K562 (cell line): ENCODE measurements at regions not wholly inside any gene's neighbourhood (a gene's known extent, or its start where the extent isn't known, plus 50 kb on each side); places are given as distances from the start of the nearest gene placed in this dataset.
"Not testable (repeated sequence)": the region's sequence is repeated elsewhere in the genome, so short reads cannot be mapped to it uniquely, and the experiment has no call there.

ENCODE experiments used
- ATAC-seq: fragments of 200-7000 bp; cut with Tn5 transposase; 3 replicates; pipeline ENCODE4 v1.9.1; 2020; ENCODE audit warnings: moderate library complexity
- BruUV-seq: library from RNA; stranded (reverse); fragments of 400-500 nt; replicated peaks from 2 replicates; lab custom pipeline; 2021; lab: Mats Ljungman, UMichigan
- CTCF ChIA-PET: fragments of 300-600 bp; formaldehyde crosslinking; extraction: SDS; loops from one replicate; lab custom pipeline; 2021; ENCODE audit warnings: low intra/inter-chr PET ratio; lab: Yijun Ruan, JAX
- POLR2A ChIA-PET: fragments of 300-600, 350-650 bp; sonication (Branson Sonifier 250); formaldehyde crosslinking; extraction: SDS; loops from one replicate; lab custom pipeline; 2021; ENCODE audit warnings: antibody characterized with exemption, inconsistent platforms; lab: Yijun Ruan, JAX
- DNase-seq, 4 experiments: peaks; one replicate each; pipeline versions ENCODE4 v3.0.0 to v3.0.0-alpha.2; 2011 to 2018; ENCODE audit warnings: low spot score in 3 of 4, mixed read lengths in 3 of 4; ENCODE audit errors: extremely low read depth in 1 of 4
- FAIRE-seq: peaks from 2 replicates; lab custom pipeline; 2011; peaks lifted over from hg19 to GRCh38; lab: Jason Lieb, UNC
- H2AFZ ChIP-seq: 2 replicates; pipeline ENCODE4 v1.6.0; 2011; ENCODE audit warnings: low read depth, low read length, control low read depth, inconsistent platforms
- H3K27ac ChIP-seq: fragments of 200-600 bp; 3 replicates; pipeline ENCODE4 v1.8.0; 2011; ENCODE audit warnings: low read depth, mild to moderate bottlenecking, control low read depth, inconsistent platforms, low read length, moderate library complexity, mixed read lengths; ENCODE audit errors: extremely low read depth
- H3K27me3 ChIP-seq, 2 experiments: fragments of 300-600 bp in 1 of 2; 2 replicates in 1 of 2; 3 replicates in 1 of 2; pipeline versions ENCODE4 v1.6.0 to v1.8.0; 2011; ENCODE audit warnings: inconsistent platforms in 2 of 2, low read length in 2 of 2, mild to moderate bottlenecking in 1 of 2, mixed read lengths in 1 of 2, moderate library complexity in 1 of 2; ENCODE audit not compliant: control insufficient read depth in 2 of 2, insufficient read depth in 2 of 2
- H3K36me3 ChIP-seq: fragments of 300-600 bp; 3 replicates; pipeline ENCODE4 v1.8.0; 2011; ENCODE audit warnings: mild to moderate bottlenecking, low read length, inconsistent platforms; ENCODE audit not compliant: control insufficient read depth, insufficient read depth
- H3K4me1 ChIP-seq, 2 experiments: fragments of 200-600 bp in 1 of 2; replicated peaks in 1 of 2; 2 replicates in 1 of 2; 3 replicates in 1 of 2; pipeline versions ENCODE4 v1.5.1 to v1.8.0; 2011; ENCODE audit warnings: inconsistent platforms in 2 of 2, low read length in 2 of 2, mild to moderate bottlenecking in 1 of 2, mixed read lengths in 1 of 2, moderate library complexity in 1 of 2; ENCODE audit not compliant: control insufficient read depth in 2 of 2, insufficient read depth in 2 of 2
- H3K4me2 ChIP-seq: 2 replicates; pipeline ENCODE4 v1.6.1; 2011; ENCODE audit warnings: low read length, control low read depth, inconsistent platforms, mixed read lengths; ENCODE audit not compliant: insufficient read depth
- H3K4me3 ChIP-seq: fragments of 200-600 bp; sonication (generic), shearing (Covaris generic); 2 replicates; pipeline ENCODE4 v1.5.1; 2016; ENCODE audit warnings: control low read depth, inconsistent platforms
- H3K79me2 ChIP-seq: fragments of 200-600 bp; 3 replicates; pipeline ENCODE4 v1.8.0; 2011; ENCODE audit warnings: low read length, inconsistent platforms; ENCODE audit not compliant: control insufficient read depth, insufficient read depth
- H3K9ac ChIP-seq, 2 experiments: 2 replicates each; pipeline versions ENCODE4 v1.6.0 to v1.6.1; 2011; ENCODE audit warnings: low read depth in 2 of 2, low read length in 2 of 2, control low read depth in 1 of 2, inconsistent platforms in 1 of 2, mild to moderate bottlenecking in 1 of 2, mixed read lengths in 1 of 2; ENCODE audit not compliant: insufficient read depth in 1 of 2
- H3K9me1 ChIP-seq: one replicate; pipeline ENCODE4 v1.6.0; 2011; ENCODE audit warnings: inconsistent platforms, mild to moderate bottlenecking, low read length, moderate library complexity; ENCODE audit not compliant: control insufficient read depth, insufficient read depth
- H3K9me3 ChIP-seq: replicated peaks from 2 replicates; pipeline ENCODE4 v1.5.1; 2011; ENCODE audit warnings: low read depth, low read length, inconsistent platforms; ENCODE audit not compliant: control insufficient read depth, insufficient read depth
- H4K20me1 ChIP-seq: replicated peaks from 2 replicates; pipeline ENCODE4 v1.6.1; 2011; ENCODE audit warnings: low read length, inconsistent platforms, mixed read lengths; ENCODE audit not compliant: control insufficient read depth, insufficient read depth
- ARID2 ChIP-seq: fragments of 450-650 bp; IDR thresholded peaks from 2 replicates; pipeline ENCODE4 v1.6.1; 2017; ENCODE audit warnings: antibody characterized with exemption, mild to moderate bottlenecking
- CREB1 ChIP-seq, 2 experiments: sonication (generic) in 1 of 2; formaldehyde crosslinking in 1 of 2; IDR thresholded peaks; 2 replicates each; pipeline versions ENCODE4 v1.6.1 to v1.8.0; 2012 to 2022; ENCODE audit warnings: inconsistent platforms in 1 of 2, mild to moderate bottlenecking in 1 of 2, missing genetic modification reagents in 1 of 2, moderate library complexity in 1 of 2
- GTF2E2 ChIP-seq: fragments of 200-800 bp; sonication (Bioruptor generic); IDR thresholded peaks from 2 replicates; pipeline ENCODE4 v1.6.1; 2016; ENCODE audit warnings: missing genetic modification characterization, missing compliant biosample characterization
- KDM1A ChIP-seq, 2 experiments: fragments of 450-650 bp; IDR thresholded peaks; 2 replicates each; pipeline ENCODE4 v1.6.1; 2016; ENCODE audit warnings: mild to moderate bottlenecking in 2 of 2
- KLF6 ChIP-seq: fragments of 250-450 bp; sonication (Bioruptor Pico); IDR thresholded peaks from 2 replicates; pipeline ENCODE4 v1.4.0; 2020; ENCODE audit warnings: mild to moderate bottlenecking, moderate library complexity, borderline replicate concordance
- PURB ChIP-seq: sonication (generic); formaldehyde crosslinking; IDR thresholded peaks from 2 replicates; pipeline ENCODE4 v1.9.0; 2021; ENCODE audit warnings: low read depth, mild to moderate bottlenecking, missing genetic modification reagents
- RUNX1 ChIP-seq: sonication (generic); IDR thresholded peaks from 2 replicates; pipeline ENCODE4 v1.6.1; 2016; ENCODE audit warnings: antibody characterized with exemption, low read depth
- TAF1 ChIP-seq: IDR thresholded peaks from 2 replicates; pipeline ENCODE4 v1.6.1; 2011; ENCODE audit warnings: mild to moderate bottlenecking, low read length, moderate library complexity; ENCODE audit not compliant: insufficient read depth, control insufficient read depth, severe bottlenecking; ENCODE audit errors: extremely low read depth
- ZNF274 ChIP-seq: IDR thresholded peaks from 2 replicates; pipeline ENCODE4 v1.6.1; 2011; ENCODE audit warnings: low read depth, mild to moderate bottlenecking, low read length, moderate library complexity, borderline replicate concordance
- ZSCAN32 ChIP-seq: fragments of 450-650 bp; formaldehyde crosslinking; IDR thresholded peaks from 2 replicates; pipeline ENCODE4 v1.4.0; 2020; ENCODE audit warnings: mild to moderate bottlenecking, moderate library complexity
- WGBS: fragments of 100-300 bp; shearing (Covaris generic); methylation state at CpG from one replicate; pipeline ENCODE4 v1.1.6; 2016; ENCODE audit warnings: low coverage, mixed read lengths; ENCODE audit not compliant: insufficient coverage; ENCODE audit errors: missing lambda C conversion rate; 5-methylcytosine and 5-hydroxymethylcytosine counted together
- in situ Hi-C: fragments of 300-500 bp; cut with MboI; formaldehyde crosslinking; loops from 4 replicates; pipeline ENCODE4 v1.15.0; 2018; ENCODE audit warnings: inconsistent platforms, mixed read lengths
- intact Hi-C: fragments of 100-400 bp; cut with micrococcal nuclease; formaldehyde crosslinking; loops from 2 replicates; pipeline ENCODE4 v1.14.2; 2022
- TF ChIP-seq, protein P1 (sequence below): sonication (generic); formaldehyde crosslinking; IDR thresholded peaks from 2 replicates; pipeline ENCODE4 v1.8.1; 2022; ENCODE audit warnings: missing genetic modification reagents
- TF ChIP-seq, protein P2 (sequence below): sonication (generic); formaldehyde crosslinking; IDR thresholded peaks from 2 replicates; pipeline ENCODE4 v1.8.1; 2023; ENCODE audit warnings: mild to moderate bottlenecking, missing genetic modification reagents

DNA sequence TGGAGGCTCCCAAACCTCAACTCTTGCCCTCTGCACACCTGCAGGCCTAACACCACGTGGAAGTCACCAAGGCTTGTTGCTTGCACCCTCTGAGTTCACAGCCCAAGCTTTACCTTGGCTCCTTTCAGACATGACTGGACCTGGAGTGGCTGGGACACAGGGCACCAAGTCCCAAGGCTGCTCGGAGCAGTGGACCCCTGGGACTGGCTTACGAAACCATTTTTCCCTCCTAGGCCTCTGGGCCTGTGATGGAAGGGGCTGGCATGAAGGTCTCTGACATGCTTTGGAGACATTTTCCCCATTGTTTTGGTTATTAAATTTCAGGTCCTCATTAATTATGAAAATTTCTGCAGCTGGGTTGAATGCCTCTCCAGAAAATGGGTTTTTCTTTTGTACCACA, 994.4 kb upstream of the NUDT12 start (continued):
- TF ChIP-seq, protein P1, sequence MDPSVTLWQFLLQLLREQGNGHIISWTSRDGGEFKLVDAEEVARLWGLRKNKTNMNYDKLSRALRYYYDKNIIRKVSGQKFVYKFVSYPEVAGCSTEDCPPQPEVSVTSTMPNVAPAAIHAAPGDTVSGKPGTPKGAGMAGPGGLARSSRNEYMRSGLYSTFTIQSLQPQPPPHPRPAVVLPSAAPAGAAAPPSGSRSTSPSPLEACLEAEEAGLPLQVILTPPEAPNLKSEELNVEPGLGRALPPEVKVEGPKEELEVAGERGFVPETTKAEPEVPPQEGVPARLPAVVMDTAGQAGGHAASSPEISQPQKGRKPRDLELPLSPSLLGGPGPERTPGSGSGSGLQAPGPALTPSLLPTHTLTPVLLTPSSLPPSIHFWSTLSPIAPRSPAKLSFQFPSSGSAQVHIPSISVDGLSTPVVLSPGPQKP, result no peak
- TF ChIP-seq RUNX1 (no peak), ZNF274 (no peak), PURB (no peak)
- TF ChIP-seq, protein P2, sequence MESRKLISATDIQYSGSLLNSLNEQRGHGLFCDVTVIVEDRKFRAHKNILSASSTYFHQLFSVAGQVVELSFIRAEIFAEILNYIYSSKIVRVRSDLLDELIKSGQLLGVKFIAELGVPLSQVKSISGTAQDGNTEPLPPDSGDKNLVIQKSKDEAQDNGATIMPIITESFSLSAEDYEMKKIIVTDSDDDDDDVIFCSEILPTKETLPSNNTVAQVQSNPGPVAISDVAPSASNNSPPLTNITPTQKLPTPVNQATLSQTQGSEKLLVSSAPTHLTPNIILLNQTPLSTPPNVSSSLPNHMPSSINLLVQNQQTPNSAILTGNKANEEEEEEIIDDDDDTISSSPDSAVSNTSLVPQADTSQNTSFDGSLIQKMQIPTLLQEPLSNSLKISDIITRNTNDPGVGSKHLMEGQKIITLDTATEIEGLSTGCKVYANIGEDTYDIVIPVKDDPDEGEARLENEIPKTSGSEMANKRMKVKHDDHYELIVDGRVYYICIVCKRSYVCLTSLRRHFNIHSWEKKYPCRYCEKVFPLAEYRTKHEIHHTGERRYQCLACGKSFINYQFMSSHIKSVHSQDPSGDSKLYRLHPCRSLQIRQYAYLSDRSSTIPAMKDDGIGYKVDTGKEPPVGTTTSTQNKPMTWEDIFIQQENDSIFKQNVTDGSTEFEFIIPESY (CRISPR knock-in tag), result no peak

DNA sequence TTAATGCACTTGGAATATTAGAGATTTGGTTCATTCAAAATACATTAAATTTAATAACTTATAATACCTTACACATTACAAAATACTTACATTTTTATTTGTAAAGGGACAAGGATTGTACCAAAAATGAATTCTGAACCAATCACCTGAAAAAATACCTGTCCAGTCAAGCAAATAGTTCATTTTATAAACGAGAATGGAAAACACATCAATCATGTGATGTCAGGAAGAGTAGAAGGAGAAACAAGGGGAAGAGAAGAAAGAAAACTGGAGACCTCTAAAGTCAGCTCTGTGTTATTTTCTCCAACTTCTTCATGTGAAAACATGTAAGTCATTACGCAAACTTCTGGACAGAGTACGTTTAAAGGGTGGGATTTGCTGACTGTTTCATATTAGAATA, 989.0 kb upstream of the NUDT12 start:
- POLR2A ChIA-PET, result no interaction called here
- no peak overlapping the region for H3K4me2 ChIP-seq
- TF ChIP-seq KLF6 (CRISPR knock-in tag), result no peak
- TF ChIP-seq KDM1A (IDR thresholded peaks at IDR 0.05), result no peak
- TF ChIP-seq CREB1 (IDR thresholded peaks at IDR 0.05), result no peak
- no peak for TF ChIP-seq CREB1 (CRISPR knock-in tag; IDR thresholded peaks at IDR 0.05)
- no peak for TF ChIP-seq GTF2E2
- TF ChIP-seq TAF1, result no peak
- TF ChIP-seq ZSCAN32, result no peak
- no peak for TF ChIP-seq ARID2
- TF ChIP-seq, all 486 proteins: peak for 0
- no peaks in the 10 kb centered on the region for H3K9me3 ChIP-seq
- WGBS, result 7% methylated on average over 3 of the region's 3 CpGs
- no peaks in the 10 kb centered on the region for H3K9me1 ChIP-seq
- H3K4me1 ChIP-seq, result no peaks in the 10 kb centered on the region
- no peak overlapping the region for H3K4me3 ChIP-seq
- FAIRE-seq (no peak), DNase-seq (no peak), ATAC-seq (no peak)
- no peak overlapping the region for H3K27ac ChIP-seq
- intact Hi-C loops, result no loop called here
- in situ Hi-C loops, result no loop called here
- no peaks in the 10 kb centered on the region for H3K36me3 ChIP-seq
- H3K27me3 ChIP-seq, result no peaks in the 10 kb centered on the region
- no peaks in the 10 kb centered on the region for H4K20me1 ChIP-seq
- BruUV-seq, result no TSS peak
- H3K79me2 ChIP-seq, result no peaks in the 10 kb centered on the region
- CTCF ChIA-PET, result no interaction called here
- no peak overlapping the region for H2AFZ ChIP-seq
- no peak overlapping the region for H3K9ac ChIP-seq

DNA sequence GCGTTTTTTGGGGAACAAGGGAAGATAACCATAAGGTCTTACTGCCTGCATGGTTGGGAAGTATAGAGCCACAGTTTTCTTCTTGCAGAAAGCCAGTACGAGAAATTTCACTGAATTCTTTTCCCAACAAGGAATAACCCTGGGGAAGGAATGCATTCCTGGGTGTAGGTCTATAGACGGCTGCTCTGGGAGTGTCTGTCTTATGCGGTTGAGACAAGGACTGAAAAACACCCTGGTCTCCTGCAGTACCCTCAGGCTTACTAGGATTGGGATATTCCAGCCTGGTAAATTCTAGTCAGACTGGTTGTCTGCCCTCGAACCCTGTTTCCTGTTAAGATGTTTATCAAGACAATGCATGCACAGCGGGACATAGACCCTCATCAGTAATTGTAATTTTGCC, 984.3 kb upstream of the NUDT12 start:
- BruUV-seq, H3K4me1 ChIP-seq, POLR2A ChIA-PET, CTCF ChIA-PET, intact Hi-C loops, H3K79me2 ChIP-seq, H3K4me3 ChIP-seq, FAIRE-seq, H3K27ac ChIP-seq, H3K9ac ChIP-seq, H3K9me1 ChIP-seq, H3K36me3 ChIP-seq, H3K4me2 ChIP-seq, in situ Hi-C loops, ATAC-seq, H2AFZ ChIP-seq, H4K20me1 ChIP-seq, H3K9me3 ChIP-seq, DNase-seq, H3K27me3 ChIP-seq: not testable (repeated sequence)
- 6% methylated on average over 6 of the region's 6 CpGs for WGBS
